ENCODE measurements at regions not wholly inside any gene's neighbourhood (a gene's known extent, or its start where the extent isn't known, plus 50 kb on each side); places are given as distances from the start of the nearest gene placed in this dataset.

DNA sequence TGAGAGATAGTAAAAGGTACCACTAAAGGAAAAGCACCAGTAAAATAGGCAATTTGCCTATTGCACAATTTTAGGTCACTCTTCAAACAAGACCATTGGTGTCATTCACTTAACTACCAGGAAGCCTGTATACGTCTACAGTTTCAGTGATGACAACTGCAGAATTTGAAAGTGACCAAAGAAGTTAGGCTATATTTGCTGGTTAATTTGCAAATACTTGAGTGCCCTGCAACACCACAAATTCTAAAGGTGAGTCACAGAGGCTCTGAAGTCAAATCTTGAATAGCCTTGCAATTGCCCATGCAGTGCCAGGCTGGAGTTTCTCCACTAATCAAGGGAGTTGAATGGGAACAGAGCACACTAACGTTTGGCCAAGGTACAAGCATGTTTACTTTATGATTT lies 128.7 kb upstream of the CCDC68 start:
- TF ChIP-seq, protein P1, sequence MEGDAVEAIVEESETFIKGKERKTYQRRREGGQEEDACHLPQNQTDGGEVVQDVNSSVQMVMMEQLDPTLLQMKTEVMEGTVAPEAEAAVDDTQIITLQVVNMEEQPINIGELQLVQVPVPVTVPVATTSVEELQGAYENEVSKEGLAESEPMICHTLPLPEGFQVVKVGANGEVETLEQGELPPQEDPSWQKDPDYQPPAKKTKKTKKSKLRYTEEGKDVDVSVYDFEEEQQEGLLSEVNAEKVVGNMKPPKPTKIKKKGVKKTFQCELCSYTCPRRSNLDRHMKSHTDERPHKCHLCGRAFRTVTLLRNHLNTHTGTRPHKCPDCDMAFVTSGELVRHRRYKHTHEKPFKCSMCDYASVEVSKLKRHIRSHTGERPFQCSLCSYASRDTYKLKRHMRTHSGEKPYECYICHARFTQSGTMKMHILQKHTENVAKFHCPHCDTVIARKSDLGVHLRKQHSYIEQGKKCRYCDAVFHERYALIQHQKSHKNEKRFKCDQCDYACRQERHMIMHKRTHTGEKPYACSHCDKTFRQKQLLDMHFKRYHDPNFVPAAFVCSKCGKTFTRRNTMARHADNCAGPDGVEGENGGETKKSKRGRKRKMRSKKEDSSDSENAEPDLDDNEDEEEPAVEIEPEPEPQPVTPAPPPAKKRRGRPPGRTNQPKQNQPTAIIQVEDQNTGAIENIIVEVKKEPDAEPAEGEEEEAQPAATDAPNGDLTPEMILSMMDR (IDR thresholded peaks at IDR 0.05), result no peak
- TF ChIP-seq POLR2A (IDR thresholded peaks at IDR 0.05), result no peak

Measured in right lobe of liver (tissue), 4 donors.